Hippocampal formation (tissue), 2 donors: ENCODE measurements at regions not wholly inside any gene's neighbourhood (a gene's known extent, or its start where the extent isn't known, plus 50 kb on each side); places are given as distances from the start of the nearest gene placed in this dataset.

Experiments
- DNase-seq, 2 donors: peaks; one replicate each; lab custom pipeline; 2025; lab: John Stamatoyannopoulos, UW

GRCh38 chr5:2147504-2148311 is 265.0 kb upstream of the IRX4 start:
- no peak for DNase-seq

- no peak for DNase-seq
These were observed 261.1 kb upstream of the IRX4 start for GRCh38 chr5:2143646-2144353.

GRCh38 chr5:2143088-2143487 is 260.4 kb upstream of the IRX4 start:
- DNase-seq: no peak

- no peak for DNase-seq
These were observed 259.8 kb upstream of the IRX4 start for GRCh38 chr5:2142456-2142954.

- DNase-seq: no peak
These were observed 258.7 kb upstream of the IRX4 start for GRCh38 chr5:2141254-2142000.

- no peak for DNase-seq
These were observed 257.9 kb upstream of the IRX4 start for GRCh38 chr5:2140501-2141175.

- DNase-seq: no peak
These were observed 256.8 kb upstream of the IRX4 start for GRCh38 chr5:2139478-2139877.

GRCh38 chr5:2138896-2139295 is 256.2 kb upstream of the IRX4 start:
- no peak for DNase-seq

GRCh38 chr5:2137444-2138050 is 254.8 kb upstream of the IRX4 start:
- DNase-seq: no peak

- no peak for DNase-seq
These were observed 254.1 kb upstream of the IRX4 start for GRCh38 chr5:2136728-2137333.

GRCh38 chr5:2135833-2136232 is 253.1 kb upstream of the IRX4 start:
- no peak for DNase-seq

GRCh38 chr5:2135354-2135753 is 252.6 kb upstream of the IRX4 start:
- DNase-seq: no peak

GRCh38 chr5:2134543-2135292 is 252.0 kb upstream of the IRX4 start:
- no peak for DNase-seq

- DNase-seq: no peak
These were observed 251.2 kb upstream of the IRX4 start for GRCh38 chr5:2133936-2134335.

- DNase-seq: no peak
These were observed 250.4 kb upstream of the IRX4 start for GRCh38 chr5:2133080-2133479.

- DNase-seq: no peak
These were observed 249.7 kb upstream of the IRX4 start for GRCh38 chr5:2132497-2132847.

GRCh38 chr5:2131826-2132496 is 249.2 kb upstream of the IRX4 start:
- DNase-seq: no peak

GRCh38 chr5:2131196-2131595 is 248.5 kb upstream of the IRX4 start:
- no peak for DNase-seq

GRCh38 chr5:2130361-2130760 is 247.6 kb upstream of the IRX4 start:
- DNase-seq: no peak
